ENCODE measurements at regions not wholly inside any gene's neighbourhood (a gene's known extent, or its start where the extent isn't known, plus 50 kb on each side); places are given as distances from the start of the nearest gene placed in this dataset.

GRCh38 chr4:65193985-65194384 is 476.3 kb downstream of the EPHA5 start:
- no peak for DNase-seq
- ATAC-seq, result no peak
- H3K9me3 Mint-ChIP-seq, result peaks cover 4% of the 10 kb centered on the region
- no peaks in the 10 kb centered on the region for H3K36me3 Mint-ChIP-seq (ENCODE audit: insufficient read depth)
- no peaks in the 10 kb centered on the region for H3K27me3 Mint-ChIP-seq (ENCODE audit: low read depth)
- H3K4me1 Mint-ChIP-seq (ENCODE audit: low read depth), result no peaks in the 10 kb centered on the region
- H3K4me3 Mint-ChIP-seq, result no peak overlapping the region

GRCh38 chr4:65190780-65191179 is 479.5 kb downstream of the EPHA5 start:
- no peaks in the 10 kb centered on the region for H3K27me3 Mint-ChIP-seq (ENCODE audit: low read depth)
- no peaks in the 10 kb centered on the region for H3K4me1 Mint-ChIP-seq (ENCODE audit: low read depth)
- no peaks in the 10 kb centered on the region for H3K36me3 Mint-ChIP-seq (ENCODE audit: insufficient read depth)
- ATAC-seq (no peak), DNase-seq (no peak)
- H3K9me3 Mint-ChIP-seq, result peaks cover 4% of the 10 kb centered on the region
- H3K4me3 Mint-ChIP-seq, result no peak overlapping the region

GRCh38 chr4:65175585-65175984 is 494.7 kb downstream of the EPHA5 start:
- no peak for DNase-seq
- Mint-ChIP-seq H3K36me3 (ENCODE audit: insufficient read depth) (no peaks in the 10 kb centered on the region), H3K27me3 (ENCODE audit: low read depth) (no peaks in the 10 kb centered on the region), H3K9me3 (peaks cover 11% of the 10 kb centered on the region), H3K4me1 (ENCODE audit: low read depth) (no peaks in the 10 kb centered on the region), H3K4me3 (no peak overlapping the region)
- no peak for ATAC-seq

GRCh38 chr4:65170768-65171514 is 499.3 kb downstream of the EPHA5 start:
- H3K36me3 Mint-ChIP-seq (ENCODE audit: insufficient read depth), result no peaks in the 10 kb centered on the region
- H3K27me3 Mint-ChIP-seq (ENCODE audit: low read depth), result no peaks in the 10 kb centered on the region

GRCh38 chr4:65167719-65168118 is 502.6 kb downstream of the EPHA5 start:
- DNase-seq (no peak), ATAC-seq (no peak)
- H3K27me3 Mint-ChIP-seq (ENCODE audit: low read depth), result no peaks in the 10 kb centered on the region
- H3K36me3 Mint-ChIP-seq (ENCODE audit: insufficient read depth), result no peaks in the 10 kb centered on the region
- H3K4me3 Mint-ChIP-seq, result no peak overlapping the region
- no peaks in the 10 kb centered on the region for H3K4me1 Mint-ChIP-seq (ENCODE audit: low read depth)
- peaks cover 4% of the 10 kb centered on the region for H3K9me3 Mint-ChIP-seq

More at GRCh38 chr4:65170768-65171514, 499.3 kb downstream of the EPHA5 start:
- DNase-seq, result no peak
- Mint-ChIP-seq H3K4me3 (no peak overlapping the region), H3K9me3 (peaks cover 10% of the 10 kb centered on the region), H3K4me1 (ENCODE audit: low read depth) (no peaks in the 10 kb centered on the region)
- no peak for ATAC-seq

- DNase-seq (no peak), ATAC-seq (no peak)
- Mint-ChIP-seq H3K4me1 (ENCODE audit: low read depth) (no peaks in the 10 kb centered on the region), H3K27me3 (ENCODE audit: low read depth) (no peaks in the 10 kb centered on the region), H3K9me3 (peaks cover 14% of the 10 kb centered on the region), H3K36me3 (ENCODE audit: insufficient read depth) (no peaks in the 10 kb centered on the region), H3K4me3 (no peak overlapping the region)
Observed at GRCh38 chr4:65152205-65152604, 518.1 kb downstream of the EPHA5 start.

GRCh38 chr4:65139998-65140397 is 530.3 kb downstream of the EPHA5 start:
- no peaks in the 10 kb centered on the region for H3K27me3 Mint-ChIP-seq (ENCODE audit: low read depth)
- peaks cover 32% of the 10 kb centered on the region for H3K9me3 Mint-ChIP-seq
- no peak for ATAC-seq
- H3K36me3 Mint-ChIP-seq (ENCODE audit: insufficient read depth), result no peaks in the 10 kb centered on the region
- H3K4me1 Mint-ChIP-seq (ENCODE audit: low read depth), result no peaks in the 10 kb centered on the region
- no peak overlapping the region for H3K4me3 Mint-ChIP-seq
- DNase-seq, result no peak

GRCh38 chr4:65126200-65126599 is 544.1 kb downstream of the EPHA5 start:
- ATAC-seq (no peak), DNase-seq (no peak)
- H3K36me3 Mint-ChIP-seq (ENCODE audit: insufficient read depth), result no peaks in the 10 kb centered on the region
- no peaks in the 10 kb centered on the region for H3K4me1 Mint-ChIP-seq (ENCODE audit: low read depth)
- H3K4me3 Mint-ChIP-seq, result no peak overlapping the region
- H3K27me3 Mint-ChIP-seq (ENCODE audit: low read depth), result no peaks in the 10 kb centered on the region
- peaks cover 11% of the 10 kb centered on the region for H3K9me3 Mint-ChIP-seq

- peaks cover 10% of the 10 kb centered on the region for H3K9me3 Mint-ChIP-seq
- H3K36me3 Mint-ChIP-seq (ENCODE audit: insufficient read depth), result no peaks in the 10 kb centered on the region
- H3K27me3 Mint-ChIP-seq (ENCODE audit: low read depth), result no peaks in the 10 kb centered on the region
- DNase-seq, result no peak
- no peaks in the 10 kb centered on the region for H3K4me1 Mint-ChIP-seq (ENCODE audit: low read depth)
- no peak for ATAC-seq
- H3K4me3 Mint-ChIP-seq, result no peak overlapping the region
Observed at GRCh38 chr4:65120287-65120686, 550.0 kb downstream of the EPHA5 start.

- DNase-seq (no peak), ATAC-seq (no peak)
- H3K4me3 Mint-ChIP-seq, result no peak overlapping the region
- H3K4me1 Mint-ChIP-seq (ENCODE audit: low read depth), result no peaks in the 10 kb centered on the region
- H3K9me3 Mint-ChIP-seq, result peaks cover 11% of the 10 kb centered on the region
- H3K36me3 Mint-ChIP-seq (ENCODE audit: insufficient read depth), result no peaks in the 10 kb centered on the region
- no peaks in the 10 kb centered on the region for H3K27me3 Mint-ChIP-seq (ENCODE audit: low read depth)
Observed at GRCh38 chr4:65102419-65102818, 567.9 kb downstream of the EPHA5 start.

GRCh38 chr4:65096630-65097029 is 573.7 kb downstream of the EPHA5 start:
- DNase-seq (no peak), ATAC-seq (no peak)
- no peaks in the 10 kb centered on the region for H3K36me3 Mint-ChIP-seq (ENCODE audit: insufficient read depth)
- H3K27me3 Mint-ChIP-seq (ENCODE audit: low read depth), result no peaks in the 10 kb centered on the region
- H3K4me1 Mint-ChIP-seq (ENCODE audit: low read depth), result no peaks in the 10 kb centered on the region
- peaks cover 3% of the 10 kb centered on the region for H3K9me3 Mint-ChIP-seq
- no peak overlapping the region for H3K4me3 Mint-ChIP-seq

- H3K4me3 Mint-ChIP-seq, result no peak overlapping the region
- ATAC-seq (no peak), DNase-seq (no peak)
- no peaks in the 10 kb centered on the region for H3K27me3 Mint-ChIP-seq (ENCODE audit: low read depth)
- peaks cover 6% of the 10 kb centered on the region for H3K9me3 Mint-ChIP-seq
- no peaks in the 10 kb centered on the region for H3K36me3 Mint-ChIP-seq (ENCODE audit: insufficient read depth)
- H3K4me1 Mint-ChIP-seq (ENCODE audit: low read depth), result no peaks in the 10 kb centered on the region
Observed at GRCh38 chr4:65089666-65090065, 580.6 kb downstream of the EPHA5 start.

- Mint-ChIP-seq H3K4me3 (no peak overlapping the region), H3K27me3 (ENCODE audit: low read depth) (no peaks in the 10 kb centered on the region), H3K9me3 (peaks cover 15% of the 10 kb centered on the region), H3K36me3 (ENCODE audit: insufficient read depth) (no peaks in the 10 kb centered on the region), H3K4me1 (ENCODE audit: low read depth) (no peaks in the 10 kb centered on the region)
- ATAC-seq (no peak), DNase-seq (no peak)
Observed at GRCh38 chr4:65083076-65083475, 587.2 kb downstream of the EPHA5 start.

- ATAC-seq, result no peak
- Mint-ChIP-seq H3K4me3 (no peak overlapping the region), H3K36me3 (ENCODE audit: insufficient read depth) (no peaks in the 10 kb centered on the region), H3K4me1 (ENCODE audit: low read depth) (no peaks in the 10 kb centered on the region), H3K9me3 (peaks cover 9% of the 10 kb centered on the region), H3K27me3 (ENCODE audit: low read depth) (no peaks in the 10 kb centered on the region)
- no peak for DNase-seq
Observed at GRCh38 chr4:65071564-65071963, 598.7 kb downstream of the EPHA5 start.

- peaks cover 9% of the 10 kb centered on the region for H3K9me3 Mint-ChIP-seq
- H3K36me3 Mint-ChIP-seq (ENCODE audit: insufficient read depth), result no peaks in the 10 kb centered on the region
- no peak for DNase-seq
- H3K4me1 Mint-ChIP-seq (ENCODE audit: low read depth), result no peaks in the 10 kb centered on the region
- H3K27me3 Mint-ChIP-seq (ENCODE audit: low read depth), result no peaks in the 10 kb centered on the region
- H3K4me3 Mint-ChIP-seq, result no peak overlapping the region
- ATAC-seq, result no peak
Observed at GRCh38 chr4:65069177-65069576, 601.1 kb downstream of the EPHA5 start.

Data from activated T-cell treated with anti-CD3 and anti-CD28 coated beads, Interleukin-2, amount 50 U/mL, for 4 hours (primary cell).